ENCODE measurements at regions not wholly inside any gene's neighbourhood (a gene's known extent, or its start where the extent isn't known, plus 50 kb on each side); places are given as distances from the start of the nearest gene placed in this dataset.
"Not testable (repeated sequence)": the region's sequence is repeated elsewhere in the genome, so short reads cannot be mapped to it uniquely, and the experiment has no call there.

- Mint-ChIP-seq H3K36me3 (ENCODE audit: low read depth) (no peaks in the 10 kb centered on the region), H3K4me3 (no peak overlapping the region), H3K9me3 (no peaks in the 10 kb centered on the region), H3K4me1 (ENCODE audit: low read depth) (no peaks in the 10 kb centered on the region), H3K27me3 (ENCODE audit: low read depth) (no peaks in the 10 kb centered on the region), H3K27ac (no peak overlapping the region)
- DNase-seq (ENCODE audit: low spot score): no peak
These were observed 91.4 kb upstream of the EEF2KMT start for GRCh38 chr16:5188989-5189352.

- Mint-ChIP-seq H3K27me3 (ENCODE audit: low read depth) (no peaks in the 10 kb centered on the region), H3K27ac (no peak overlapping the region), H3K4me3 (no peak overlapping the region), H3K4me1 (ENCODE audit: low read depth) (no peaks in the 10 kb centered on the region), H3K36me3 (ENCODE audit: low read depth) (no peaks in the 10 kb centered on the region), H3K9me3 (no peaks in the 10 kb centered on the region)
- no peak for DNase-seq (ENCODE audit: low spot score)
These were observed 90.9 kb upstream of the EEF2KMT start for GRCh38 chr16:5188318-5188988.

GRCh38 chr16:5187402-5187952 lies 89.9 kb upstream of the EEF2KMT start:
- H3K36me3 Mint-ChIP-seq (ENCODE audit: low read depth): no peaks in the 10 kb centered on the region
- no peaks in the 10 kb centered on the region for H3K27me3 Mint-ChIP-seq (ENCODE audit: low read depth)
- no peak overlapping the region for H3K27ac Mint-ChIP-seq
- H3K4me1 Mint-ChIP-seq (ENCODE audit: low read depth): no peaks in the 10 kb centered on the region
- DNase-seq (ENCODE audit: low spot score): no peak
- no peaks in the 10 kb centered on the region for H3K9me3 Mint-ChIP-seq
- no peak overlapping the region for H3K4me3 Mint-ChIP-seq

- Mint-ChIP-seq H3K4me3 (no peak overlapping the region), H3K27me3 (ENCODE audit: low read depth) (no peaks in the 10 kb centered on the region), H3K9me3 (no peaks in the 10 kb centered on the region), H3K27ac (no peak overlapping the region), H3K36me3 (ENCODE audit: low read depth) (no peaks in the 10 kb centered on the region), H3K4me1 (ENCODE audit: low read depth) (no peaks in the 10 kb centered on the region)
- no peak for DNase-seq (ENCODE audit: low spot score)
These were observed 88.8 kb upstream of the EEF2KMT start for GRCh38 chr16:5186381-5186903.

- Mint-ChIP-seq H3K27ac (no peak overlapping the region), H3K4me3 (no peak overlapping the region), H3K4me1 (ENCODE audit: low read depth) (no peaks in the 10 kb centered on the region), H3K36me3 (ENCODE audit: low read depth) (no peaks in the 10 kb centered on the region), H3K9me3 (peaks cover 5% of the 10 kb centered on the region), H3K27me3 (ENCODE audit: low read depth) (no peaks in the 10 kb centered on the region)
- DNase-seq (ENCODE audit: low spot score): no peak
These were observed 78.9 kb upstream of the EEF2KMT start for GRCh38 chr16:5176505-5176904.

GRCh38 chr16:5175266-5175665 lies 77.7 kb upstream of the EEF2KMT start:
- no peaks in the 10 kb centered on the region for H3K36me3 Mint-ChIP-seq (ENCODE audit: low read depth)
- no peak overlapping the region for H3K4me3 Mint-ChIP-seq
- peaks cover 5% of the 10 kb centered on the region for H3K9me3 Mint-ChIP-seq
- no peaks in the 10 kb centered on the region for H3K4me1 Mint-ChIP-seq (ENCODE audit: low read depth)
- no peak overlapping the region for H3K27ac Mint-ChIP-seq
- H3K27me3 Mint-ChIP-seq (ENCODE audit: low read depth): no peaks in the 10 kb centered on the region
- no peak for DNase-seq (ENCODE audit: low spot score)

GRCh38 chr16:5166486-5166885 lies 68.9 kb upstream of the EEF2KMT start:
- Mint-ChIP-seq H3K4me1 (ENCODE audit: low read depth) (no peaks in the 10 kb centered on the region), H3K9me3 (no peaks in the 10 kb centered on the region), H3K4me3 (no peak overlapping the region), H3K36me3 (ENCODE audit: low read depth) (no peaks in the 10 kb centered on the region), H3K27me3 (ENCODE audit: low read depth) (no peaks in the 10 kb centered on the region), H3K27ac (no peak overlapping the region)
- no peak for DNase-seq (ENCODE audit: low spot score)

- H3K4me3 Mint-ChIP-seq; H3K27ac Mint-ChIP-seq; DNase-seq (ENCODE audit: low spot score); H3K4me1 Mint-ChIP-seq (ENCODE audit: low read depth); H3K27me3 Mint-ChIP-seq (ENCODE audit: low read depth); H3K36me3 Mint-ChIP-seq (ENCODE audit: low read depth); H3K9me3 Mint-ChIP-seq: not testable (repeated sequence)
These were observed 67.8 kb upstream of the EEF2KMT start for GRCh38 chr16:5165429-5165828.

GRCh38 chr16:5162801-5163200 lies 65.2 kb upstream of the EEF2KMT start:
- H3K4me3 Mint-ChIP-seq; DNase-seq (ENCODE audit: low spot score); H3K4me1 Mint-ChIP-seq (ENCODE audit: low read depth): not testable (repeated sequence)

GRCh38 chr16:5161888-5162287 lies 64.3 kb upstream of the EEF2KMT start:
- not testable (repeated sequence) for H3K9me3 Mint-ChIP-seq; H3K4me3 Mint-ChIP-seq; H3K27ac Mint-ChIP-seq; H3K27me3 Mint-ChIP-seq (ENCODE audit: low read depth); DNase-seq (ENCODE audit: low spot score); H3K4me1 Mint-ChIP-seq (ENCODE audit: low read depth); H3K36me3 Mint-ChIP-seq (ENCODE audit: low read depth)

More at GRCh38 chr16:5162801-5163200, 65.2 kb upstream of the EEF2KMT start:
- not testable (repeated sequence) for H3K27ac Mint-ChIP-seq; H3K9me3 Mint-ChIP-seq; H3K36me3 Mint-ChIP-seq (ENCODE audit: low read depth); H3K27me3 Mint-ChIP-seq (ENCODE audit: low read depth)

GRCh38 chr16:5160010-5160409 lies 62.4 kb upstream of the EEF2KMT start:
- not testable (repeated sequence) for H3K27ac Mint-ChIP-seq; H3K27me3 Mint-ChIP-seq (ENCODE audit: low read depth); H3K9me3 Mint-ChIP-seq; H3K36me3 Mint-ChIP-seq (ENCODE audit: low read depth); DNase-seq (ENCODE audit: low spot score); H3K4me3 Mint-ChIP-seq; H3K4me1 Mint-ChIP-seq (ENCODE audit: low read depth)

GRCh38 chr16:5159537-5159936 lies 61.9 kb upstream of the EEF2KMT start:
- not testable (repeated sequence) for H3K27me3 Mint-ChIP-seq (ENCODE audit: low read depth); H3K4me3 Mint-ChIP-seq; H3K27ac Mint-ChIP-seq; H3K4me1 Mint-ChIP-seq (ENCODE audit: low read depth); H3K36me3 Mint-ChIP-seq (ENCODE audit: low read depth); H3K9me3 Mint-ChIP-seq; DNase-seq (ENCODE audit: low spot score)

GRCh38 chr16:5158494-5158893 lies 60.9 kb upstream of the EEF2KMT start:
- no peak overlapping the region for H3K27ac Mint-ChIP-seq
- DNase-seq (ENCODE audit: low spot score): no peak

GRCh38 chr16:5156486-5156885 lies 58.9 kb upstream of the EEF2KMT start:
- H3K27me3 Mint-ChIP-seq (ENCODE audit: low read depth); H3K36me3 Mint-ChIP-seq (ENCODE audit: low read depth); H3K9me3 Mint-ChIP-seq; H3K4me3 Mint-ChIP-seq; DNase-seq (ENCODE audit: low spot score); H3K27ac Mint-ChIP-seq; H3K4me1 Mint-ChIP-seq (ENCODE audit: low read depth): not testable (repeated sequence)

More at GRCh38 chr16:5158494-5158893, 60.9 kb upstream of the EEF2KMT start:
- Mint-ChIP-seq H3K9me3 (no peaks in the 10 kb centered on the region), H3K36me3 (ENCODE audit: low read depth) (no peaks in the 10 kb centered on the region), H3K27me3 (ENCODE audit: low read depth) (no peaks in the 10 kb centered on the region), H3K4me3 (no peak overlapping the region), H3K4me1 (ENCODE audit: low read depth) (no peaks in the 10 kb centered on the region)

- not testable (repeated sequence) for H3K9me3 Mint-ChIP-seq; H3K27me3 Mint-ChIP-seq (ENCODE audit: low read depth); H3K36me3 Mint-ChIP-seq (ENCODE audit: low read depth); H3K27ac Mint-ChIP-seq; DNase-seq (ENCODE audit: low spot score); H3K4me3 Mint-ChIP-seq; H3K4me1 Mint-ChIP-seq (ENCODE audit: low read depth)
These were observed 56.4 kb upstream of the EEF2KMT start for GRCh38 chr16:5154006-5154405.

Measured in T-helper 2 cell treated with Interferon-gamma antibody and Interleukin-4, amounts not matched to agents 5 μg/mL and 100 μg/mL, for 36 hours (primary cell).